Neutrophil (primary cell): ENCODE measurements at regions not wholly inside any gene's neighbourhood (a gene's known extent, or its start where the extent isn't known, plus 50 kb on each side); places are given as distances from the start of the nearest gene placed in this dataset.

Source experiments
- H3K27ac ChIP-seq: fragments of 200-600 bp; sonication (generic); 2 replicates; pipeline ENCODE4 v1.5.1; 2016; ENCODE audit warnings: mild to moderate bottlenecking, moderate library complexity
- H3K27me3 ChIP-seq: fragments of 200-600 bp; sonication (generic); 2 replicates; pipeline ENCODE4 v1.6.0; 2016; ENCODE audit warnings: mild to moderate bottlenecking
- H3K36me3 ChIP-seq: fragments of 200-600 bp; sonication (generic); 2 replicates; pipeline ENCODE4 v1.5.1; 2017
- H3K4me1 ChIP-seq, 2 experiments: fragments of 200-600 bp in 1 of 2; sonication (generic) in 1 of 2; 1 replicate in 1 of 2; 2 replicates in 1 of 2; pipeline versions ENCODE4 v1.5.1 to v1.6.1; 2013 to 2016; ENCODE audit warnings: low read depth in 1 of 2, low read length in 1 of 2, mild to moderate bottlenecking in 1 of 2, moderate library complexity in 1 of 2; ENCODE audit not compliant: control insufficient read depth in 1 of 2, insufficient read depth in 1 of 2
- H3K4me3 ChIP-seq, 2 experiments: fragments of 200-600 bp in 1 of 2; sonication (generic) in 1 of 2; 1 replicate in 1 of 2; 2 replicates in 1 of 2; pipeline ENCODE4 v1.5.1; 2013 to 2016; ENCODE audit warnings: low read depth in 1 of 2, low read length in 1 of 2, mild to moderate bottlenecking in 1 of 2, moderate library complexity in 1 of 2
- H3K9me3 ChIP-seq: fragments of 200-600 bp; sonication (generic); 2 replicates; pipeline ENCODE4 v1.5.1; 2016
- CTCF ChIP-seq: fragments of 200-600 bp; sonication (generic); IDR thresholded peaks from 2 replicates; pipeline ENCODE4 v1.5.1; 2016; ENCODE audit warnings: antibody characterized with exemption

DNA sequence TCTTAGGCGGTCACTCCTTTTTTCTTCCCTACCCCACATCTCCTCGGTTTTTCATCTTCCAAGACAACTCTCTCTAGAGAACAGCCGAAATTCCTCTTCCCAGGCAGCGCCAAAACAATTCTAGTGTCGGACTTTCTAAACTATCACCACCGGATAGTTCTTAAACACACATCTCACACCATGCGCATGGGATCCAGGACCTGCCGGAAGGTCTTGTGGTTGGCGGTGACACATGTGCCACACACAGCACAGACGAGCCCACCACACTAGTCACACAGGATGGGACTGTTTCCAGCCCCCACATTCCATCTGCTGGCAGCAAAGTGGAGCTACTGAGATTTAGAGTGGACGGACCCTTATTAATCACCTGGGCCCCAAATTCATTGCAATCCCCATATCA lies 614.9 kb upstream of the CADM1 start:
- no peak for TF ChIP-seq CTCF
- Histone ChIP-seq H3K27ac (no peak overlapping the region), H3K36me3 (no peaks in the 10 kb centered on the region), H3K9me3 (no peaks in the 10 kb centered on the region), H3K4me3 (no peak overlapping the region), H3K4me1 (no peaks in the 10 kb centered on the region), H3K27me3 (no peaks in the 10 kb centered on the region)

DNA sequence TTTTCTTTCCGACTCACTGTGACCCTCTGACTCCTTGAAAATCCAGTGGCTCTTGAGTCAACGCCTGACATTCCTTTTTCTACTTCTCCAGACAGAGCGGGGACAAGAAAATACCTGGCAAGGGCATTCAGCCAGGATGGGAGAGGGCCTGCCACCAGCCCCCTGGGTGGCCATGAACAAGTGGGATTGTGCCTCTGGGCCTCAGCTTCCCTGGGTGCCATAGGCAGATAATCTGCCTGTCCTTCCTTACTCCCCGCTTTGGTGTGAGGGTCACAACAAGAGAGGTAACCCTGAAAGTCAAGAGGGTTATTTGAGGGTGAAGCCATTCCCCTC lies 613.9 kb upstream of the CADM1 start:
- no peaks in the 10 kb centered on the region for H3K27me3 ChIP-seq
- TF ChIP-seq CTCF = no peak
- H3K9me3 ChIP-seq = no peaks in the 10 kb centered on the region

GRCh38 chr11:116117331-116118137 lies 613.3 kb upstream of the CADM1 start:
- Histone ChIP-seq H3K36me3 (no peaks in the 10 kb centered on the region), H3K27ac (no peak overlapping the region), H3K27me3 (no peaks in the 10 kb centered on the region), H3K9me3 (no peaks in the 10 kb centered on the region), H3K4me1 (no peaks in the 10 kb centered on the region), H3K4me3 (no peak overlapping the region)
- no peak for TF ChIP-seq CTCF

More for the DNA sequence above, 613.9 kb upstream of the CADM1 start:
- Histone ChIP-seq H3K4me1 (no peaks in the 10 kb centered on the region), H3K4me3 (no peak overlapping the region), H3K36me3 (no peaks in the 10 kb centered on the region), H3K27ac (no peak overlapping the region)

GRCh38 chr11:116115801-116116200 lies 611.6 kb upstream of the CADM1 start:
- Histone ChIP-seq H3K4me1 (no peaks in the 10 kb centered on the region), H3K9me3 (no peaks in the 10 kb centered on the region), H3K36me3 (no peaks in the 10 kb centered on the region), H3K27me3 (no peaks in the 10 kb centered on the region), H3K27ac (no peak overlapping the region), H3K4me3 (no peak overlapping the region)
- TF ChIP-seq CTCF = no peak

GRCh38 chr11:116114198-116114651 lies 610.0 kb upstream of the CADM1 start:
- H3K4me3 ChIP-seq = no peak overlapping the region
- H3K4me1 ChIP-seq = no peaks in the 10 kb centered on the region
- no peak for TF ChIP-seq CTCF
- H3K9me3 ChIP-seq = no peaks in the 10 kb centered on the region
- H3K27ac ChIP-seq = no peak overlapping the region
- H3K36me3 ChIP-seq = no peaks in the 10 kb centered on the region
- no peaks in the 10 kb centered on the region for H3K27me3 ChIP-seq
